GM12878 (cell line): ENCODE measurements at regions not wholly inside any gene's neighbourhood (a gene's known extent, or its start where the extent isn't known, plus 50 kb on each side); places are given as distances from the start of the nearest gene placed in this dataset.

Experiments
- ATAC-seq: fragments of 200-7000 bp; cut with Tn5 transposase; 3 replicates; pipeline ENCODE4 v1.9.1; 2020; ENCODE audit warnings: mild to moderate bottlenecking, moderate library complexity
- BruUV-seq: library from RNA; stranded (reverse); fragments of 400-500 nt; replicated peaks from 2 replicates; lab custom pipeline; 2021; lab: Mats Ljungman, UMichigan
- CTCF ChIA-PET: fragments of 300-600 bp; sonication (Branson Sonifier 250); formaldehyde crosslinking; extraction: SDS; loops from one replicate; lab custom pipeline; 2021; ENCODE audit warnings: inconsistent platforms; lab: Yijun Ruan, JAX
- POLR2A ChIA-PET: fragments of 350-600 bp; formaldehyde crosslinking; extraction: SDS; loops from one replicate; lab custom pipeline; 2021; ENCODE audit warnings: inconsistent platforms; lab: Charles Lee
- RAD21 ChIA-PET: fragments of 300-600 bp; sonication (Branson Sonifier 250); formaldehyde crosslinking; loops from one replicate; lab custom pipeline; 2023; ENCODE audit warnings: antibody characterized with exemption; ENCODE audit not compliant: unreplicated experiment; lab: Charles Lee
- SMC1A ChIA-PET: fragments of 300-600 bp; sonication (Branson Sonifier 250); formaldehyde crosslinking; loops from one replicate; lab custom pipeline; 2023; ENCODE audit not compliant: unreplicated experiment, uncharacterized antibody; lab: Charles Lee
- DNase-seq: peaks from one replicate; pipeline ENCODE4 v3.0.0-alpha.2; 2011; ENCODE audit warnings: low read depth, low spot score
- FAIRE-seq: peaks from 3 replicates; lab custom pipeline; 2011; peaks lifted over from hg19 to GRCh38; lab: Jason Lieb, UNC
- H2AFZ ChIP-seq: 2 replicates; pipeline ENCODE4 v1.6.0; 2011; ENCODE audit warnings: low read depth, low read length, control low read depth; ENCODE audit not compliant: control insufficient read depth
- H3K27ac ChIP-seq: 2 replicates; pipeline ENCODE4 v1.5.1; 2011; ENCODE audit warnings: control low read depth; ENCODE audit not compliant: control insufficient read depth, insufficient read depth
- H3K27me3 ChIP-seq, 2 experiments: replicated peaks in 1 of 2; 2 replicates each; pipeline versions ENCODE4 v1.6.0 to v1.6.1; 2011; ENCODE audit warnings: low read length in 1 of 2; ENCODE audit not compliant: control insufficient read depth in 2 of 2, insufficient read depth in 2 of 2
- H3K36me3 ChIP-seq, 2 experiments: 2 replicates each; pipeline ENCODE4 v1.5.1; 2011; ENCODE audit warnings: low read length in 1 of 2; ENCODE audit not compliant: control insufficient read depth in 2 of 2, insufficient read depth in 2 of 2
- H3K4me1 ChIP-seq: 2 replicates; pipeline ENCODE4 v1.6.1; 2011; ENCODE audit warnings: mild to moderate bottlenecking, low read length, moderate library complexity, mixed read lengths; ENCODE audit not compliant: control insufficient read depth, insufficient read depth
- H3K4me2 ChIP-seq: 2 replicates; pipeline ENCODE4 v1.6.0; 2011; ENCODE audit warnings: control low read depth; ENCODE audit not compliant: control insufficient read depth, insufficient read depth
- H3K4me3 ChIP-seq: fragments of 200-600 bp; sonication (generic); 2 replicates; pipeline ENCODE4 v1.5.1; 2016
- H3K79me2 ChIP-seq: 2 replicates; pipeline ENCODE4 v1.6.0; 2011; ENCODE audit warnings: low read length; ENCODE audit not compliant: control insufficient read depth, insufficient read depth
- H3K9ac ChIP-seq: 2 replicates; pipeline ENCODE4 v1.8.0; 2011; ENCODE audit warnings: low read length, control low read depth, mixed read lengths; ENCODE audit not compliant: control insufficient read depth, insufficient read depth
- H3K9me3 ChIP-seq: replicated peaks from 3 replicates; pipeline ENCODE4 v1.5.1; 2011; ENCODE audit warnings: mild to moderate bottlenecking, low read length; ENCODE audit not compliant: control insufficient read depth, insufficient read depth
- H4K20me1 ChIP-seq: 2 replicates; pipeline ENCODE4 v1.6.0; 2011; ENCODE audit not compliant: control insufficient read depth, insufficient read depth
- CHD2 ChIP-seq: IDR thresholded peaks from 2 replicates; pipeline ENCODE4 v1.6.1; 2011; ENCODE audit warnings: low read depth, low read length, improper control_type of control experiment, borderline replicate concordance
- DPF2 ChIP-seq: fragments of 450-650 bp; IDR thresholded peaks from 2 replicates; pipeline ENCODE4 v1.6.1; 2017; ENCODE audit warnings: mild to moderate bottlenecking
- ESRRA ChIP-seq: IDR thresholded peaks from 2 replicates; pipeline ENCODE4 v1.6.1; 2012; ENCODE audit warnings: mild to moderate bottlenecking, low read length, improper control_type of control experiment
- FOXK2 ChIP-seq: fragments of 450-650 bp; IDR thresholded peaks from 2 replicates; pipeline ENCODE4 v1.6.1; 2017; ENCODE audit warnings: mild to moderate bottlenecking, moderate library complexity
- MXI1 ChIP-seq: fragments of 150-350 bp; IDR thresholded peaks from 2 replicates; pipeline ENCODE4 v1.6.1; 2011; ENCODE audit warnings: low read depth, mild to moderate bottlenecking, inconsistent platforms, low read length, improper control_type of control experiment
- NFXL1 ChIP-seq: fragments of 450-650 bp; IDR thresholded peaks from 2 replicates; pipeline ENCODE4 v1.6.1; 2017; ENCODE audit warnings: antibody characterized with exemption, mild to moderate bottlenecking, borderline replicate concordance
- NR2C1 ChIP-seq: fragments of 450-650 bp; IDR thresholded peaks from 2 replicates; pipeline ENCODE4 v1.6.1; 2017; ENCODE audit warnings: antibody characterized with exemption, mild to moderate bottlenecking, moderate library complexity
- PKNOX1 ChIP-seq: fragments of 450-650 bp; IDR thresholded peaks from 2 replicates; pipeline ENCODE4 v1.6.1; 2016; ENCODE audit warnings: mild to moderate bottlenecking
- PML ChIP-seq: IDR thresholded peaks from 2 replicates; pipeline ENCODE4 v1.6.1; 2012; ENCODE audit warnings: low read length, inconsistent platforms
- POLR2AphosphoS2 ChIP-seq: IDR thresholded peaks from 2 replicates; pipeline ENCODE4 v1.6.1; 2011; ENCODE audit warnings: low read depth, mild to moderate bottlenecking, low read length, improper control_type of control experiment, moderate library complexity
- RCOR1 ChIP-seq: conservative IDR thresholded peaks from 2 replicates; pipeline ENCODE4 v1.6.1; 2012; ENCODE audit warnings: low read depth, low read length, improper control_type of control experiment
- RFX5 ChIP-seq: IDR thresholded peaks from 2 replicates; pipeline ENCODE4 v1.6.1; 2011; ENCODE audit warnings: low read depth, low read length, improper control_type of control experiment
- SIN3A ChIP-seq: IDR thresholded peaks from 2 replicates; pipeline ENCODE4 v1.6.1; 2012; ENCODE audit warnings: low read depth, low read length, improper control_type of control experiment
- SMC3 ChIP-seq: IDR thresholded peaks from 2 replicates; pipeline ENCODE4 v1.6.1; 2011; ENCODE audit warnings: low read length, improper control_type of control experiment, borderline replicate concordance
- SRF ChIP-seq, 2 experiments: IDR thresholded peaks; 2 replicates each; pipeline ENCODE4 v1.6.1; 2011; ENCODE audit warnings: low read depth in 2 of 2, low read length in 2 of 2, mild to moderate bottlenecking in 1 of 2, moderate library complexity in 1 of 2
- STAT3 ChIP-seq: IDR thresholded peaks from 2 replicates; pipeline ENCODE4 v1.6.1; 2011; ENCODE audit warnings: low read depth, low read length, improper control_type of control experiment
- TCF3 ChIP-seq: IDR thresholded peaks from 2 replicates; pipeline ENCODE4 v1.6.1; 2012; ENCODE audit warnings: low read depth, mild to moderate bottlenecking, low read length, borderline replicate concordance; ENCODE audit not compliant: insufficient read depth
- ZNF217 ChIP-seq: fragments of 450-650 bp; IDR thresholded peaks from 2 replicates; pipeline ENCODE4 v1.6.1; 2017; ENCODE audit warnings: antibody characterized with exemption, mild to moderate bottlenecking
- whole genome bisulfite sequencing: methylation state at CpG from one replicate; pipeline ENCODE4 v1.1.6; 2016; ENCODE audit warnings: low lambda C conversion rate; ENCODE audit not compliant: insufficient replicate concordance, insufficient coverage; ENCODE audit errors: missing lambda C conversion rate; 5-methylcytosine and 5-hydroxymethylcytosine counted together
- in situ Hi-C: fragments of 300-500 bp; cut with MboI; formaldehyde crosslinking; loops from 9 replicates; pipeline ENCODE4 v1.14.3; 2018; ENCODE audit warnings: mixed read lengths
- intact Hi-C: fragments of 100-400 bp; cut with micrococcal nuclease; formaldehyde crosslinking; loops from one replicate; pipeline ENCODE4 v1.14.2; 2022; ENCODE audit not compliant: unreplicated experiment

- RAD21 ChIA-PET, result no interaction called here
- TF ChIP-seq SMC3 (no peak), CHD2 (no peak), RFX5 (no peak), MXI1 (no peak), ZNF217 (no peak), SRF (IDR thresholded peaks at IDR 0.05; ENCODE audit: low read depth in 2 of 2, low read length in 2 of 2) (no peak), DPF2 (no peak), RCOR1 (no peak), PML (no peak), TCF3 (no peak), PKNOX1 (no peak), ESRRA (no peak), POLR2AphosphoS2 (no peak), NFXL1 (no peak), SIN3A (no peak), FOXK2 (no peak), STAT3 (no peak), NR2C1 (no peak)
- TF ChIP-seq, all 136 proteins: peak for 0
- ATAC-seq (no peak), DNase-seq (no peak), FAIRE-seq (no peak)
- ChIA-PET SMC1A (no interaction called here), CTCF (no interaction called here), POLR2A (no interaction called here)
- WGBS, result 7% methylated on average over 5 of the region's 5 CpGs
- H4K20me1 ChIP-seq, result no peaks in the 10 kb centered on the region
- no peak overlapping the region for H3K27ac ChIP-seq
- in situ Hi-C loops (no loop called here), intact Hi-C loops (no loop called here)
- BruUV-seq, result no TSS peak
- H3K4me3 ChIP-seq, result no peak overlapping the region
- no peaks in the 10 kb centered on the region for H3K79me2 ChIP-seq
- no peaks in the 10 kb centered on the region for H3K4me1 ChIP-seq
- no peaks in the 10 kb centered on the region for H3K27me3 ChIP-seq
- no peaks in the 10 kb centered on the region for H3K9me3 ChIP-seq
- no peak overlapping the region for H2AFZ ChIP-seq
- no peak overlapping the region for H3K9ac ChIP-seq
- H3K4me2 ChIP-seq, result no peak overlapping the region
- no peaks in the 10 kb centered on the region for H3K36me3 ChIP-seq
Measured at GRCh38 chr2:204401114-204401513, 144.2 kb upstream of the PARD3B start.
